ENCODE measurements at regions not wholly inside any gene's neighbourhood (a gene's known extent, or its start where the extent isn't known, plus 50 kb on each side); places are given as distances from the start of the nearest gene placed in this dataset.
"Not testable (repeated sequence)": the region's sequence is repeated elsewhere in the genome, so short reads cannot be mapped to it uniquely, and the experiment has no call there.

GRCh38 chr1:214864896-214865688 is 217.4 kb upstream of the KCNK2 start:
- no peak for DNase-seq

GRCh38 chr1:214870426-214870825 is 212.1 kb upstream of the KCNK2 start:
- not testable (repeated sequence) for DNase-seq

GRCh38 chr1:214880956-214881355 is 201.6 kb upstream of the KCNK2 start:
- DNase-seq = no peak

- DNase-seq = no peak
Observed at GRCh38 chr1:214882616-214883015, 199.9 kb upstream of the KCNK2 start.

- no peak for DNase-seq
Observed at GRCh38 chr1:214895011-214895600, 187.4 kb upstream of the KCNK2 start.

GRCh38 chr1:214896921-214897320 is 185.6 kb upstream of the KCNK2 start:
- DNase-seq = no peak

- no peak for DNase-seq
Observed at GRCh38 chr1:214897581-214897980, 185.0 kb upstream of the KCNK2 start.

- DNase-seq = no peak
Observed at GRCh38 chr1:214898161-214898560, 184.4 kb upstream of the KCNK2 start.

- no peak for DNase-seq
Observed at GRCh38 chr1:214898718-214899117, 183.8 kb upstream of the KCNK2 start.

- DNase-seq = no peak
Observed at GRCh38 chr1:214899908-214900460, 182.6 kb upstream of the KCNK2 start.

- no peak for DNase-seq
Observed at GRCh38 chr1:214900590-214900989, 181.9 kb upstream of the KCNK2 start.

- no peak for DNase-seq
Observed at GRCh38 chr1:214901718-214902117, 180.8 kb upstream of the KCNK2 start.

- DNase-seq = no peak
Observed at GRCh38 chr1:214902636-214903320, 179.8 kb upstream of the KCNK2 start.

GRCh38 chr1:214912127-214912526 is 170.4 kb upstream of the KCNK2 start:
- DNase-seq = no peak

- no peak for DNase-seq
Observed at GRCh38 chr1:214913966-214914365, 168.6 kb upstream of the KCNK2 start.

GRCh38 chr1:214917081-214917635 is 165.4 kb upstream of the KCNK2 start:
- DNase-seq = no peak

- no peak for DNase-seq
Observed at GRCh38 chr1:214918745-214919144, 163.8 kb upstream of the KCNK2 start.

- no peak for DNase-seq
Observed at GRCh38 chr1:214920337-214920736, 162.2 kb upstream of the KCNK2 start.

GRCh38 chr1:214923278-214923915 is 159.1 kb upstream of the KCNK2 start:
- DNase-seq = no peak

- no peak for DNase-seq
Observed at GRCh38 chr1:214927796-214928195, 154.7 kb upstream of the KCNK2 start.

GRCh38 chr1:214928574-214928973 is 154.0 kb upstream of the KCNK2 start:
- DNase-seq = no peak

GRCh38 chr1:214933375-214933774 is 149.2 kb upstream of the KCNK2 start:
- DNase-seq = peak; percentile 13

- DNase-seq = no peak
Observed at GRCh38 chr1:214934045-214934444, 148.5 kb upstream of the KCNK2 start.
